ENCODE measurements at regions not wholly inside any gene's neighbourhood (a gene's known extent, or its start where the extent isn't known, plus 50 kb on each side); places are given as distances from the start of the nearest gene placed in this dataset.

GRCh38 chr3:107216229-107216628 lies 161.0 kb upstream of the CCDC54 start:
- no peak overlapping the region for H3K4me3 ChIP-seq (ENCODE audit: low read depth, low read length)
- no peak for DNase-seq (ENCODE audit: low read depth)
- TF ChIP-seq CTCF (IDR thresholded peaks at IDR 0.05; ENCODE audit: insufficient read depth, low read depth, low read length) = no peak

DNA sequence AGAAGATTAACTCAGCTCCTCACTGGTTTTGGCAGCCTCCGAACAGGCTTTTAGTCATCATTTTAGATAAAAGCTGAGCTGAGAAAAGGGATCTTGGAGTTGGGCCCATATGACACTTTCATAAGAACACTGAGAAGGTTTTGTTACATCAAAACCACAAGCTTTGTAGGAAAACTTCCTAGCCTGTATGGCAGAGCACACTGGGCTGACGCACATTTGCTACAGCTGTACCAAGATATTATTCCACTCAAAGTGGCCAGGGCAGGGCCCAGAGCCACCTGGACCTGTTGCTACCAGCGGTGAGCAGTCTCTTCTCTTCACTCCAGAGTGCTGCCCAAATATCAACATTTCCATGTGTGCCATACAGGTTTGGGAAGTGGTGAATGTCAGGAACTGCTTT lies 160.5 kb upstream of the CCDC54 start:
- TF ChIP-seq CTCF (IDR thresholded peaks at IDR 0.05; ENCODE audit: insufficient read depth, low read depth, low read length) = no peak
- H3K4me3 ChIP-seq (ENCODE audit: low read depth, low read length) = peak overlapping the region; percentile 21
- DNase-seq (ENCODE audit: low read depth) = peak; percentile 99

DNA sequence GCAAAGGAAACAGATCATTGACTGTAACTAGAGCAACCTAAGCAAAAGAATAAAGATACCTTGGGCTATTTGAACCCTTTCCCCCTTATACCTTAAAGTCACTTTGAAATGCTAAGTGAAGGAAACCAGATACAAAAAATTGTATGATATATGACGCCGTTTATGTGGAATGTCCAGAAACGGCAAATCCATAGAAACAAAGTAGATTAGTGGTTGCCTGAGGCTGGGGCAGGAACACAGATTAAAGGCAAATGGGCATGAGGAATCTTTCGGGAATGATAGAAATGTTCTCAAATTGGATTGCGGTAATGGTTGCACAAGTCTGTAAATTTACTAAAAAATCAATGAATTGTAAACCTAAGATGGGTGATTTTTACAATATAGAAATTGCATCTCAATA lies 160.1 kb upstream of the CCDC54 start:
- H3K4me3 ChIP-seq (ENCODE audit: low read depth, low read length) = peak overlapping the region; percentile 21
- no peak for TF ChIP-seq CTCF (IDR thresholded peaks at IDR 0.05; ENCODE audit: insufficient read depth, low read depth, low read length)
- peak; percentile 98 for DNase-seq (ENCODE audit: low read depth)

GRCh38 chr3:107218864-107219269 lies 158.4 kb upstream of the CCDC54 start:
- H3K4me3 ChIP-seq (ENCODE audit: low read depth, low read length) = no peak overlapping the region
- DNase-seq (ENCODE audit: low read depth) = no peak
- TF ChIP-seq CTCF (IDR thresholded peaks at IDR 0.05; ENCODE audit: insufficient read depth, low read depth, low read length) = no peak

- TF ChIP-seq CTCF (IDR thresholded peaks at IDR 0.05; ENCODE audit: insufficient read depth, low read depth, low read length) = no peak
- no peak overlapping the region for H3K4me3 ChIP-seq (ENCODE audit: low read depth, low read length)
- no peak for DNase-seq (ENCODE audit: low read depth)
These were observed 156.7 kb upstream of the CCDC54 start for GRCh38 chr3:107220538-107220937.

DNA sequence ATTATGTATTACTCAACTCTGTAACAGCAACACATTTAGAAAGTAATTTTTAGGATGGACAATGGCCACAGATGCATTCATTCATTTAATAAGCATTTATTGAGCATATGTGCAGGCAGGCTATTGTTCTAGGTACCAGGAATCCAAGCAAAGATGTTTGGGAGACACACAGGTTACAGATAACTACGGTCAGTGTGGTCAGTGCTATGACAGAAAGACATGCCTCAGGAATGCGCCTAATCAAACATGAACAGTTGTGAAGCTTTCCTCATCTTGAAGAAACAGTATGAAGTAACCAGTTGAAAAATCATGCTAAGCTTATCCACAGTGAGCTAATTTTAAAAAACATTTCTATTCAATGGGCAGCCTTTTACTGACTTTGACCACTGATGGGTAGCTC lies 155.4 kb upstream of the CCDC54 start:
- no peak for TF ChIP-seq CTCF (IDR thresholded peaks at IDR 0.05; ENCODE audit: insufficient read depth, low read depth, low read length)
- no peak overlapping the region for H3K4me3 ChIP-seq (ENCODE audit: low read depth, low read length)
- DNase-seq (ENCODE audit: low read depth) = peak; percentile 61

DNA sequence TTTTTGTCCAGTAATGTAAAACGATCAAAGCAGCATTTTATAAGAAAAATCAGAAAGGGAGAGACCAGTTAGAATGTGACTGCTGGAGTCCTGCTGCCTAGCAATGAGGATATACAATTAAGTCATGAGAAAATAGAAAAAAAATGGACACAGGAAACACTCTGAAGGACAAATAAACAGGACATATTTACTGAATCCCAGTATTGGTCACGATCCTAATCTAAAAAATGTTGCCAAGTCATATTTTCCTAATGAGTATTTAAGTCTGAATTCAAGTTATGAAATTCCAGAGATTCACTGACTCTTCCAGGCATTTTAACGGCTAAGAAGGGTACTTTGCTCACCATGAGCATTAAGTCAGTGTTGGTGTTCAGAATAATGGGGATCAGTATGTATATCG lies 154.3 kb upstream of the CCDC54 start:
- no peak for TF ChIP-seq CTCF (IDR thresholded peaks at IDR 0.05; ENCODE audit: insufficient read depth, low read depth, low read length)
- DNase-seq (ENCODE audit: low read depth) = peak; percentile 92
- no peak overlapping the region for H3K4me3 ChIP-seq (ENCODE audit: low read depth, low read length)
